ENCODE measurements at regions not wholly inside any gene's neighbourhood (a gene's known extent, or its start where the extent isn't known, plus 50 kb on each side); places are given as distances from the start of the nearest gene placed in this dataset.

DNA sequence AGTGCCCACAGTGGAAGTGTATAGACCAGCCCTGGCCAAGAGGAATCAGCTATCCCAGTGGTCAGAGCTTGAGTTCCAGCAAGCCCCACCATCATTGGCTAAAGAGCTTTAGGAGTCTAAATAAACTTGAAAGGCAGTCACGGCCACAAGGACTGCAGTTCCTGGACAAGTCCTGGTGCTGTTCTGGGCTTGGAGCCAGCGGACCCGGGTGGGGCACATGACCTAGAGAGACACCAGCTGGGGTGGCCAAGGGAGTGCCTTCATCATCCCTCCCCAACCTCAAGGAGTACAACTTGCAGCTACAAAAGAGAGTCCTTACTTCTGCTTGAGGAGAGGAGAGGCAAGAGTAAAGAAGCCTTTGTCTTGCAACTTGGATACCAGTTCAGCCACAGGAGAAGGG is 439.8 kb upstream of the TMEFF2 start (continued):
- TF ChIP-seq CTCF (IDR thresholded peaks at IDR 0.05; ENCODE audit: control extremely low read depth in 1 of 3, insufficient read depth in 1 of 3, low read depth in 1 of 3, low read length in 3 of 3): no peak
- no peak for TF ChIP-seq CBX8 (IDR thresholded peaks at IDR 0.05; ENCODE audit: borderline replicate concordance, low read depth, low read length)
- no peak for TF ChIP-seq ATF2 (IDR thresholded peaks at IDR 0.05; ENCODE audit: low read length)
- TF ChIP-seq GTF2F1 (IDR thresholded peaks at IDR 0.05; ENCODE audit: borderline replicate concordance, low read depth, low read length): no peak
